Sigmoid colon (tissue), 3 donors: ENCODE measurements at regions not wholly inside any gene's neighbourhood (a gene's known extent, or its start where the extent isn't known, plus 50 kb on each side); places are given as distances from the start of the nearest gene placed in this dataset.

Experiments
- POLR2A ChIP-seq, 2 donors: fragments of 450-650 bp; IDR thresholded peaks; one replicate each; pipeline ENCODE4 v1.6.1; 2016; ENCODE audit warnings: antibody characterized with exemption in 2 of 2, mild to moderate bottlenecking in 2 of 2, moderate library complexity in 2 of 2
- TF ChIP-seq, protein P1 (sequence below), 4 experiments: fragments of 450-650 bp in 3 of 4; fragments of 200-600 bp in 1 of 4; IDR thresholded peaks; one replicate each; pipeline ENCODE4 v1.5.1; 2016 to 2019; ENCODE audit warnings: antibody characterized with exemption in 4 of 4, mild to moderate bottlenecking in 3 of 4, moderate library complexity in 2 of 4

DNA sequence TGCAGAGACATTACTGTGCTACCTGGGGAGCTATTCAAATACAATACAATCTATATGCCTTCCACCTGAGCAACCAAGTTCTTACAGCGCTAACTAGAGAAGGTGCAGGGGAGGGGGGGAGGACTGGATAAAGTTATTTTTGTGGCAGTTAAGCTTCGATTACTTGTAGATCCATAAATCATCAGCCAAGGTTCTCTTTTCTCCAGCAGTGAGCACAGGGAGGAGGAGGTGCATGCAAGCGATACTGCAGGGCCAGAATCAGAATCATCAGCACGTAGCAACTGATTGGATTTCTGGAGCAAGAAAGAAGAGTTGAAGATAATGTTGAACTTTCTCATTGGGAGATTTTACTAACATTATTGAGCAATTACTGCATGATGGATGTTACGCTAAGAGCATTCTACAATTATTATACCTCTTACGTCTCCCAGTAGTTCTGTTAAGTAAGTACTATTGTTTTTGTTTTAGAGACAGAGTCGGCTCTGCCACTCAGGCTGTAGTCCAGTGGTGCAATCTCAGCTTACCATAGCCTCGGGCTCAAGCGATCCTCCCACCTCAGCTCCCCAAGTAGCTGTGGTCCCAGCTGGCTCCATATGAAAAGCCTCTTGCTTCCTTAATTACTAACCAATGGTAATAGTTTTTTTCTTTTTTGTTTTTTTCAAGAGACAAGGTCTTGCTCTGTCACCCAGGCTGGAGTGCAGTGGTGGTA lies 74.6 kb upstream of the EEA1 start:
- TF ChIP-seq, protein P1, sequence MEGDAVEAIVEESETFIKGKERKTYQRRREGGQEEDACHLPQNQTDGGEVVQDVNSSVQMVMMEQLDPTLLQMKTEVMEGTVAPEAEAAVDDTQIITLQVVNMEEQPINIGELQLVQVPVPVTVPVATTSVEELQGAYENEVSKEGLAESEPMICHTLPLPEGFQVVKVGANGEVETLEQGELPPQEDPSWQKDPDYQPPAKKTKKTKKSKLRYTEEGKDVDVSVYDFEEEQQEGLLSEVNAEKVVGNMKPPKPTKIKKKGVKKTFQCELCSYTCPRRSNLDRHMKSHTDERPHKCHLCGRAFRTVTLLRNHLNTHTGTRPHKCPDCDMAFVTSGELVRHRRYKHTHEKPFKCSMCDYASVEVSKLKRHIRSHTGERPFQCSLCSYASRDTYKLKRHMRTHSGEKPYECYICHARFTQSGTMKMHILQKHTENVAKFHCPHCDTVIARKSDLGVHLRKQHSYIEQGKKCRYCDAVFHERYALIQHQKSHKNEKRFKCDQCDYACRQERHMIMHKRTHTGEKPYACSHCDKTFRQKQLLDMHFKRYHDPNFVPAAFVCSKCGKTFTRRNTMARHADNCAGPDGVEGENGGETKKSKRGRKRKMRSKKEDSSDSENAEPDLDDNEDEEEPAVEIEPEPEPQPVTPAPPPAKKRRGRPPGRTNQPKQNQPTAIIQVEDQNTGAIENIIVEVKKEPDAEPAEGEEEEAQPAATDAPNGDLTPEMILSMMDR (IDR thresholded peaks at IDR 0.05) = no peak
- TF ChIP-seq POLR2A (IDR thresholded peaks at IDR 0.05) = no peak
